LNCAP (cell line): ENCODE measurements at regions not wholly inside any gene's neighbourhood (a gene's known extent, or its start where the extent isn't known, plus 50 kb on each side); places are given as distances from the start of the nearest gene placed in this dataset.

ENCODE experiments used
- TF ChIP-seq, protein P1 (sequence below): fragments of 450-650 bp; IDR thresholded peaks from 2 replicates; pipeline ENCODE4 v1.5.1; 2017; ENCODE audit warnings: mild to moderate bottlenecking

GRCh38 chr2:53422979-53423378 is 344.6 kb upstream of the CHAC2 start:
- TF ChIP-seq, protein P1, sequence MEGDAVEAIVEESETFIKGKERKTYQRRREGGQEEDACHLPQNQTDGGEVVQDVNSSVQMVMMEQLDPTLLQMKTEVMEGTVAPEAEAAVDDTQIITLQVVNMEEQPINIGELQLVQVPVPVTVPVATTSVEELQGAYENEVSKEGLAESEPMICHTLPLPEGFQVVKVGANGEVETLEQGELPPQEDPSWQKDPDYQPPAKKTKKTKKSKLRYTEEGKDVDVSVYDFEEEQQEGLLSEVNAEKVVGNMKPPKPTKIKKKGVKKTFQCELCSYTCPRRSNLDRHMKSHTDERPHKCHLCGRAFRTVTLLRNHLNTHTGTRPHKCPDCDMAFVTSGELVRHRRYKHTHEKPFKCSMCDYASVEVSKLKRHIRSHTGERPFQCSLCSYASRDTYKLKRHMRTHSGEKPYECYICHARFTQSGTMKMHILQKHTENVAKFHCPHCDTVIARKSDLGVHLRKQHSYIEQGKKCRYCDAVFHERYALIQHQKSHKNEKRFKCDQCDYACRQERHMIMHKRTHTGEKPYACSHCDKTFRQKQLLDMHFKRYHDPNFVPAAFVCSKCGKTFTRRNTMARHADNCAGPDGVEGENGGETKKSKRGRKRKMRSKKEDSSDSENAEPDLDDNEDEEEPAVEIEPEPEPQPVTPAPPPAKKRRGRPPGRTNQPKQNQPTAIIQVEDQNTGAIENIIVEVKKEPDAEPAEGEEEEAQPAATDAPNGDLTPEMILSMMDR: peak; percentile 56

- TF ChIP-seq, protein P1: no peak
Observed at GRCh38 chr2:53417385-53417784, 350.2 kb upstream of the CHAC2 start.

- TF ChIP-seq, protein P1: no peak
Observed at GRCh38 chr2:53407363-53408080, 360.1 kb upstream of the CHAC2 start.

GRCh38 chr2:53403792-53404413 is 363.7 kb upstream of the CHAC2 start:
- TF ChIP-seq, protein P1: no peak

DNA sequence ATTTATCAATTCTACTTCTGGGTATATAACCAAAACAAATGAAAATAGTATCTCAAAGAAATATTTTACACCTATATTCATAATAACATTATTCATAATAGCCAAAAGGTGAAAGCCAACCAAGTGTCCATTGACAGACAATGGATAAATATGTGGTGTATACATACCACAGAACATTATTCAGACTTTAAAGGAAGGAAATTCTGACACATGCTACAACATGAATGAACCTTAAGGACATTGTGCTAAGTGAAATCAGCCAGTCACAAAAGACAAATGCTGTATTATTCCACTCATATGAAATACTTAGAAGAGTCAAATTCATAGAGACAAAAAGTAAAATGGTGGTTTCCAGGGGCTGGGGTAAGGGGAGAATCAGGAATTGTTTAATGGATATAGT is 370.5 kb upstream of the CHAC2 start:
- TF ChIP-seq, protein P1: no peak

- TF ChIP-seq, protein P1: no peak
Observed at GRCh38 chr2:53381271-53381670, 386.3 kb upstream of the CHAC2 start.

GRCh38 chr2:53379547-53379946 is 388.1 kb upstream of the CHAC2 start:
- TF ChIP-seq, protein P1: no peak
